Retinal pigment epithelial cell (primary cell): ENCODE measurements at regions not wholly inside any gene's neighbourhood (a gene's known extent, or its start where the extent isn't known, plus 50 kb on each side); places are given as distances from the start of the nearest gene placed in this dataset.

Source experiments
- DNase-seq: peaks from one replicate; pipeline ENCODE4 v3.0.0-alpha.2; 2010; ENCODE audit warnings: low read depth
- H3K4me3 ChIP-seq: 2 replicates; pipeline ENCODE4 v1.5.1; 2011; ENCODE audit warnings: mild to moderate bottlenecking, low read length, control low read depth, moderate library complexity
- CTCF ChIP-seq: conservative IDR thresholded peaks from 2 replicates; pipeline ENCODE4 v1.5.1; 2011; ENCODE audit warnings: low read depth, low read length, control low read depth, inconsistent platforms

- H3K4me3 ChIP-seq: no peak overlapping the region
- no peak for DNase-seq
- TF ChIP-seq CTCF: no peak
These were observed 245.9 kb downstream of the MTERF1 start for GRCh38 chr7:91634485-91635177.

- DNase-seq: no peak
These were observed 244.3 kb downstream of the MTERF1 start for GRCh38 chr7:91636129-91636724.

GRCh38 chr7:91636728-91637127 lies 243.8 kb downstream of the MTERF1 start:
- no peak overlapping the region for H3K4me3 ChIP-seq
- no peak for TF ChIP-seq CTCF
- DNase-seq: no peak

More at GRCh38 chr7:91636129-91636724, 244.3 kb downstream of the MTERF1 start:
- no peak overlapping the region for H3K4me3 ChIP-seq
- peak; percentile 68 for TF ChIP-seq CTCF

- no peak overlapping the region for H3K4me3 ChIP-seq
- TF ChIP-seq CTCF: no peak
- no peak for DNase-seq
These were observed 236.2 kb downstream of the MTERF1 start for GRCh38 chr7:91644256-91644655.

- no peak for DNase-seq
- H3K4me3 ChIP-seq: no peak overlapping the region
- TF ChIP-seq CTCF: no peak
These were observed 235.0 kb downstream of the MTERF1 start for GRCh38 chr7:91645542-91645941.

GRCh38 chr7:91651986-91652385 lies 228.5 kb downstream of the MTERF1 start:
- H3K4me3 ChIP-seq: no peak overlapping the region
- no peak for TF ChIP-seq CTCF
- no peak for DNase-seq

- no peak for TF ChIP-seq CTCF
- DNase-seq: peak; percentile 40
- no peak overlapping the region for H3K4me3 ChIP-seq
These were observed 227.2 kb downstream of the MTERF1 start for GRCh38 chr7:91653286-91653685.
